RWPE2 (cell line): ENCODE measurements at regions not wholly inside any gene's neighbourhood (a gene's known extent, or its start where the extent isn't known, plus 50 kb on each side); places are given as distances from the start of the nearest gene placed in this dataset.

Experiments used
- ATAC-seq: fragments of 200-7000 bp; cut with Tn5 transposase; 3 replicates; pipeline ENCODE4 v1.9.1; 2021; ENCODE audit warnings: low read depth
- DNase-seq: peaks from one replicate; pipeline ENCODE4 v3.0.0-alpha.2; 2020; ENCODE audit warnings: low spot score
- H3K27ac ChIP-seq: fragments of 450-650 bp; 2 replicates; pipeline ENCODE4 v1.5.1; 2017; ENCODE audit warnings: mild to moderate bottlenecking; ENCODE audit not compliant: poor library complexity, severe bottlenecking
- H3K27me3 ChIP-seq: fragments of 250-450 bp; sonication (Bioruptor Pico); 2 replicates; pipeline ENCODE4 v1.5.1; 2021; ENCODE audit warnings: mild to moderate bottlenecking, moderate library complexity; ENCODE audit not compliant: insufficient read depth, poor library complexity, severe bottlenecking
- H3K36me3 ChIP-seq: fragments of 250-450 bp; sonication (Bioruptor Pico); 2 replicates; pipeline ENCODE4 v1.5.1; 2020; ENCODE audit warnings: low read depth, mild to moderate bottlenecking, moderate library complexity
- H3K4me1 ChIP-seq: fragments of 250-450 bp; sonication (Bioruptor Pico); 2 replicates; pipeline ENCODE4 v1.5.1; 2021; ENCODE audit warnings: mild to moderate bottlenecking, moderate library complexity; ENCODE audit not compliant: insufficient read depth, poor library complexity, severe bottlenecking
- H3K4me3 ChIP-seq: fragments of 250-450 bp; sonication (Bioruptor Pico); 2 replicates; pipeline ENCODE4 v1.5.1; 2021; ENCODE audit warnings: mild to moderate bottlenecking, moderate library complexity; ENCODE audit not compliant: severe bottlenecking
- H3K9me3 ChIP-seq: fragments of 250-450 bp; sonication (Bioruptor Pico); 2 replicates; pipeline ENCODE4 v1.5.1; 2021; ENCODE audit warnings: mild to moderate bottlenecking, moderate library complexity; ENCODE audit not compliant: severe bottlenecking
- CTCF ChIP-seq: fragments of 450-650 bp; IDR thresholded peaks from one replicate; pipeline ENCODE4 v1.5.1; 2017; ENCODE audit warnings: mild to moderate bottlenecking, moderate library complexity; ENCODE audit not compliant: poor library complexity, severe bottlenecking

GRCh38 chr3:159453036-159453435 lies 535.6 kb upstream of the IL12A start:
- H3K4me3 ChIP-seq, result no peak overlapping the region
- H3K27me3 ChIP-seq, result no peaks in the 10 kb centered on the region
- TF ChIP-seq CTCF, result no peak
- peaks cover 7% of the 10 kb centered on the region for H3K4me1 ChIP-seq
- ATAC-seq (no peak), DNase-seq (no peak)
- no peaks in the 10 kb centered on the region for H3K36me3 ChIP-seq
- H3K27ac ChIP-seq, result no peak overlapping the region
- H3K9me3 ChIP-seq, result no peaks in the 10 kb centered on the region

- H3K27ac ChIP-seq, result no peak overlapping the region
- ATAC-seq, result no peak
- no peaks in the 10 kb centered on the region for H3K36me3 ChIP-seq
- peaks cover 15% of the 10 kb centered on the region for H3K4me1 ChIP-seq
- DNase-seq, result no peak
- no peak overlapping the region for H3K4me3 ChIP-seq
- H3K27me3 ChIP-seq, result no peaks in the 10 kb centered on the region
- no peaks in the 10 kb centered on the region for H3K9me3 ChIP-seq
- no peak for TF ChIP-seq CTCF
These were observed 534.7 kb upstream of the IL12A start for GRCh38 chr3:159453945-159454344.

GRCh38 chr3:159455741-159456181 lies 532.9 kb upstream of the IL12A start:
- Histone ChIP-seq H3K4me1 (peaks cover 21% of the 10 kb centered on the region), H3K27ac (no peak overlapping the region), H3K9me3 (no peaks in the 10 kb centered on the region), H3K4me3 (no peak overlapping the region), H3K36me3 (no peaks in the 10 kb centered on the region), H3K27me3 (no peaks in the 10 kb centered on the region)
- ATAC-seq, result no peak
- no peak for TF ChIP-seq CTCF
- no peak for DNase-seq

DNA sequence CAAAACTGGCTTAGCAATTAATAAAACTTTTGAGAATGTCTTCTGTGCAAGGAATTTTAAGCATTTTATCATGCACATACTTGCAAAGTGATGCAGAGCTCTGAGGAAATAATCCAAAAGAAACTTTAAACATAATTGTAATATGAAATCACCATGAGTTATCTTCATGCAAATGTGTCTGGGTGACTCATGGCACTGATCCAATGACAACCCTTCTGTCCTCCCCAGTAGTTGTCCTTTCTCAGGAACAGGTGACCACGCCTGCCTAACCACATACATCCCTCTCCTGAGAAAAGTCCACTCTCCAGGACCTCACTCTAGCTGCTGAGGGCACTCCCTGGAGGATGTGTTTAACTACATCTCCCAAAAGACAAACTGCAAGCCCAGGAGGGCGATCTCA lies 530.6 kb upstream of the IL12A start:
- no peaks in the 10 kb centered on the region for H3K9me3 ChIP-seq
- peak; percentile 89 for DNase-seq
- ATAC-seq, result peak; percentile 99

More for the DNA sequence above, 530.6 kb upstream of the IL12A start:
- Histone ChIP-seq H3K4me3 (no peak overlapping the region), H3K4me1 (peaks cover 21% of the 10 kb centered on the region), H3K27ac (peak overlapping the region; percentile 75), H3K27me3 (no peaks in the 10 kb centered on the region), H3K36me3 (no peaks in the 10 kb centered on the region)
- peak; percentile 40 for TF ChIP-seq CTCF
